GM19455 (cell line): ENCODE measurements at regions not wholly inside any gene's neighbourhood (a gene's known extent, or its start where the extent isn't known, plus 50 kb on each side); places are given as distances from the start of the nearest gene placed in this dataset.
"Not testable (repeated sequence)": the region's sequence is repeated elsewhere in the genome, so short reads cannot be mapped to it uniquely, and the experiment has no call there.

Experiments
- ATAC-seq: cut with Tn5 transposase; IDR thresholded peaks from one replicate; pipeline ENCODE4 v1.9.1; 2021; ENCODE audit not compliant: unreplicated experiment

DNA sequence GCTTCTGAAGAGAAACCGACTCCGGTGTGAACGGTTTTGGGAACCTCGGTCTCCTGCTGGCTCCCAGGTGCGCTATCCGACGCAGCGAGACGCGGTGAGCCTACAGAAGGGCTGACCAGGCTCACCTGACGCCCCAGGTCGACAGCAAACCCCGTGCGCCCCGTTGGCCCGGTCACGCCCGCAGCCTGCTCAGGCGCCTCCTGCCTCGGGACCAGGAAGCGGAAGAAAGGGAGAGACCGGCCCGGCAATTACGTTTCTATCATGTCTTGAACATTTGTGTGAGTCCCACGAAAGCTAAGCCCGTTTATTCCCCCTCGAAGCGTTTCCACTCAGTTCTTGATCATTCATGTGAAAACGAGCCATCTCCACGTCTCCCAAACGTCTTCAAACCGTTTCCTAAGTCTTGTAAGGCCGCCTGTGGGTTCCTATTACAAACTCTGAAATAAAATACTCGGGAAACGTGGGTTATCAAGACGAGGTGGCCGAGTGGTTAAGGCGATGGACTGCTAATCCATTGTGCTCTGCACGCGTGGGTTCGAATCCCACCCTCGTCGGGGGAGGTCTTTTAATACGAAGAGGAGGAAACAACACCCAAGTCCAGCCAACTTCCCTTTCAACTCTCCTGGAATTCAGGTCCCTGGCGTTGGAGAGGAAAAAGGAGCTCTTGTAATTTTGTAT lies 150.5 kb upstream of the PRSS16 start:
- no peak for ATAC-seq

DNA sequence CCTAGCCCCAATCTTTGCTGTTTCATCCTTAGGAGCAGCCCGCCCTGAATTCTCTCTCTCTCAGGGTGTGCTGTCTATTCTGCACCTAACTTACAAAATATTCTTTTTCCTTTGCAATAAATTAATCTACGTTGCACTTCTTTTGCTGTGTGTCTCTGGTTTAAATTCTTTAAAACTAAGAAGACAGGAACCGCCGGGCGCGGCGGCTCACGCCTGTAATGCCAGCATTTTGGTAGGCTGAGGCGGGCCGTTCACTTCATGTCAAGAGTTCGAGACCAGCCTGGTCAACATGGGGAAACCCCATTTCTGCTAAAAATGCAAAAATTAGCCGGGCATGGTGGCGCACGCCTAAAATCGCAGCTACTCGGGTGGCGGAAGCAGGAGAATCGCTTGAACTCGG lies 148.5 kb upstream of the PRSS16 start:
- no peak for ATAC-seq

DNA sequence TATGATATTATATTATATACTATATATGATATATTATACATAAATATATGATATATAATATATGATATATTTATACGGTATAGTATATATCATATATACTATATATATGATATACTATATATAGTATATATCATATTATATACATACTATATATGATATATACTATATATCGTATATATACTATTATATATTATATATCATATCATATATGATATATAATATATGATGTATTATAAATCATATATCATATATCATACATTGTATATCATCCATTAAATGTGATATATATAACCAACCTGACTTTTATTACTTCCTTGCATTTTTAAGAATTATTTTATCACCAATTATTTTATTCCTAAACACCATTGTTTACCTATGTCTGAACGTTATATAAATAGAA lies 146.6 kb upstream of the PRSS16 start:
- ATAC-seq: no peak

GRCh38 chr6:27101824-27102223 lies 145.7 kb upstream of the PRSS16 start:
- ATAC-seq: no peak

DNA sequence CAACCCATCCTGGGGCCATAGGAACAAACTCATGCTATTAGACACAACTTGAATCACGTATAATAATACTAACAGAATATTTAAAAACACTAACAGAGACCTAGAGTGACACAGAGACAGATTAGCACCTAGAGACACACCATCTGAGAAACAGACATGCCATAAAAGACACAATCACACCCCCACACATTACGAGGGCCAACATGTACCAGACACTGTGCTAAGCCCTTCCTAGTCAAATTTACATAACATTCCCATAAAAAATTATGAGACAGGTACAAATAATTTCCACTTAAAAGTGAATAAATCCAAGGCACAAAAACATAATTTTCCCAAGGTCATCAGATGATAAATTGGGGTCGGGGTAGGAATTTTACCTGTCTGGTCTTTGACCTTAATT lies 141.1 kb upstream of the PRSS16 start:
- ATAC-seq: no peak

DNA sequence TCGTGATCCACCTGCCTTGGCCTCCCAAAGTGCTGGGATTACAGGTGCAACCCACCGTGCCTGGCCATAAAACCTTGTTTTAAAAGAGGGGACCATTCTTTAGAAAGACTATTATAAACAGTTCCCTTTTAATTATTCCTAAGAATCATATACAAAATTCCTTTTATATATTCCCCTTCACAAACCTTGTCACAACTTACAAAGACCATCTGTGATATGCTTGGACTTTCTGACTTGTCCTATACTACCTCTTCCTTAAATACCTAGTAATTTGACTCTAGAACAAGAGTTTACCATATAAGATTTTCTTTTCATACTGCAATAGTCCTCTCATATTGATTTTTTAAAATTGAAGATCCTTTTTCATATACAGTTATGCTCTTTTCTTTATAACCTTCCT lies 135.8 kb upstream of the PRSS16 start:
- no peak for ATAC-seq

- no peak for ATAC-seq
Observed at GRCh38 chr6:27112974-27113373, 134.5 kb upstream of the PRSS16 start.

DNA sequence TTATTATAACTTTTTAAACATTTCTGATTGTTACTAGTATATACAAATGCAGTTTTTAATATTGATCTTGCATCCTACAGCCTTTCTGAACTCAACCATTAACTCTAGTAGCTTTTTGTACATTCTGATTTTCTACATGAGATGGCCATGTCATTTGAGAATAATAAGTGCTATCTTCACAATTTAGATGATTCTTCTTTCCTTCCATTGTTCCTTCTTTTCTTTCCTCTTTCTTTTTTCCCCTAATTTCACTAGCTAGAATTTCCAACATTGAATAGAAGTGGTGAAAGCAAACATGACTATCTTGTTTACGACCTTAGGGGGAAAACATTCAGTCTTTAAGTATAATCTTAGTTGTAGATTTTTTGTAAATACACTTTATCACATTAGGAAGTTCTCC lies 128.2 kb upstream of the PRSS16 start:
- ATAC-seq: no peak

- ATAC-seq: no peak
Observed at GRCh38 chr6:27119761-27120160, 127.7 kb upstream of the PRSS16 start.

DNA sequence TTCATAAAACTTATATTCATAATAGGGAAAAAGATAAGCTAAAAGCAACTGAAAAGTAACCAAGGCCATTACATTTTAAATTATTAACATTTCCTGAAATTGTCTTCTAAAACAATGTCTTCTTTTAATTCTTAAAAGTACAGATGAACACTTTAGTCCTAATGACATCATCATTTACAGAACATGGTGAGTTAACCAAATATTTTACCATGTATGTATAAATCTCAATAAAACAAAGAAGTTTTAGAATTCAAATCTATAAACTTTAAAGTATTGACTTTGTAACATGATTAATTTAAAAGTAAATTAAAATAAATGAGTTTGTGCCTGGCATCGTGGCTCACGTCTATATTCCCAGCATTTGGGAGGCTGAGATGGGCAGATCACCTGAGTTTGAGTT lies 125.9 kb upstream of the PRSS16 start:
- ATAC-seq: no peak

DNA sequence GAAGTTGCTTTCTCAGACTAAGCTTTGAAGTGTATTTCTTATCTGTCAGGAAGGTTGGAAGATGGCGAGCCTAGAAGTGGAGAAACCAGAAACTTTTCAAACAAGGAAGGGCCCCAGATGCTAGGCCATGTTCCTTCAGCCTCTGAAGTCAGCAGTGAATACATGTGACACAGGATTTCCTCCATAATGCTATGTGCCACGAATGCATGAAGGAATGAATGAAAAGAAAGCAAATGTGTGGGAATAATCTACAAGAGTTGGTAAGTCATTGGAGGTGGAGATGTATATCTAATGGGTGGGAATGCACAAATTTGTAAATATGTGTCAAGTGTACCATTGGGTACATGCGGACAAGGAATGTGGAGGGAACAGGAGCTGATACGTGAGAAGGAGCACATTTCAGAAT lies 123.2 kb upstream of the PRSS16 start:
- no peak for ATAC-seq

DNA sequence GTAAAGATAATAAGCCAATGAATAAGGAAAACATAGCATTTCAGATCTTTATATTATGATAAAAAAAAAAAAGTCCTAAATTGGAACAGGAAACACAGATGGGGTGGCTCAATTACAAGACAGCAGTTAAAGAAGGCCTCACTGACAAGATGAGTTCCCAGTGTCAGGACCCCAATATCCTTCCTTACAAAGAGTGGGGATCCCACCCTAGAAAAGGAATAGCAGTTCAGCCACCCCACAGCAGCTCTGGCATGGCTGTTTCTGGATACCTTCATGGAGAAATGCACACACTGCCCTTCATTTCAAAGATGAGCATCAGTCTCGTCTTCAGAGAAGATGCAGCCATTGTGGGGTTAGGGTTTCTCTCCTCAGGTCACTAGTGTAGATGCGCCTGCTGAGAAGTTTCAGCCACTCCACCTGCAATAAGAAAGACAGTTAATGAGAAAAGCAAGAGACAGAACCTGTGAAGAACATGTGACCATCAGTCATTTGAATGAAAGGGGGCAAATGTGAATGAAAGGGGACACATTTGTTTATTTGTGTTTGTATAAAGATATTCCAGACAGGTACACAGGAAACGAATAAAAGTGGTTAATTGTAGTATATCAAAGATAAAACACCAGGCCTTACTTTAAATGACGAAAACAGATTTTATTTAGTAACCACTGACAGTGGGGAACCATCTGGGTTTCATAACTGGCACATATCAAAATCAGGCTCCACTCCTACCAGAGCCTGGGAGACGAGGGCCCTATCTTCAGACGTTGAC lies 121.3 kb upstream of the PRSS16 start:
- no peak for ATAC-seq

- peak; percentile 62 for ATAC-seq
Observed at GRCh38 chr6:27126815-27127537, 120.5 kb upstream of the PRSS16 start.

- not testable (repeated sequence) for ATAC-seq
Observed at GRCh38 chr6:27127874-27128273, 119.6 kb upstream of the PRSS16 start.

GRCh38 chr6:27128311-27129094 lies 119.0 kb upstream of the PRSS16 start:
- ATAC-seq: no peak

- ATAC-seq: no peak
Observed at GRCh38 chr6:27129095-27129815, 118.2 kb upstream of the PRSS16 start.

- no peak for ATAC-seq
Observed at GRCh38 chr6:27129917-27130316, 117.6 kb upstream of the PRSS16 start.

DNA sequence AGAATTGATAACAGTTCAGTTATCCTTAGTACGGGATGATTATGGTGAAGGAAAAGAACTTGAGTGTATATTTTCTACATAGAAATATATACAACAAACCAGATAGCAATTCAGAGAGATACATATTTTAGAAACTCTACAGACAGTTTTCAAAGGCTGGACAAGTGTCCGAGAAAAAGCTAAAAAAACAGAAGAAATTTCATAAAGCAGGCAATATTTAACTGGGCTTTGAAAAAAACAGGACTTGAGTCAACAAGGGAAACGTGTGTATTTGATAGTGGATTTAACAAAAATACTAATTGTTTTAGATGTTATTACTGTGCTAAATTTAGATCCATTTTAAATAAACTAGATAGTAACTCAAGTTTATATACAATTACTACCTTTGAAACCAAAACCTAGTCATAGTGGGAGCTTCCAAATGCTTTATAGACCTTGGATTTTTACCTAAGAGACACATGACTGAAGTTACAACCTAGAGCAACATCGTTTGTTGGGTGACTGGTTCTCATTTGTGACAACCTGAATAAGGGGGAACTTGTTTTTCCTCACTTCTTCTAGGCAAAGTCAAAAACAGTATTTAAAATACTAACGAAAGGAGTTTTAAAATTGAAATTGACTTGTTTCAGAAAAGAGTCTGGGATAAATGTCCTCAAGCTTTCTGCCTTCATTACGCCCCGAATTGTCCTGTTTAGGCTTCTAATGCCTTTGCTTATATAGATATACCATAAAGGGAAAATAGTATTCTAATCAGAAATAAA lies 116.7 kb upstream of the PRSS16 start:
- no peak for ATAC-seq

DNA sequence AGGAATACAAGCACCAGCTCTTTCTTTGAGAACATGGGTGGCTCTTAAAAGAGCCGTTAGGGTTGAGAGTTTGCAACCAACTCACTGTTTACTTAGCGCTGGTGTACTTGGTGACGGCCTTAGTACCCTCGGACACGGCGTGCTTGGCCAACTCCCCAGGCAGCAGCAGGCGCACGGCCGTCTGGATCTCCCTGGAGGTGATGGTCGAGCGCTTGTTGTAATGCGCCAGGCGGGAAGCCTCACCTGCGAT lies 115.3 kb upstream of the PRSS16 start:
- ATAC-seq: peak; percentile 22
